ENCODE measurements at regions not wholly inside any gene's neighbourhood (a gene's known extent, or its start where the extent isn't known, plus 50 kb on each side); places are given as distances from the start of the nearest gene placed in this dataset.

DNA sequence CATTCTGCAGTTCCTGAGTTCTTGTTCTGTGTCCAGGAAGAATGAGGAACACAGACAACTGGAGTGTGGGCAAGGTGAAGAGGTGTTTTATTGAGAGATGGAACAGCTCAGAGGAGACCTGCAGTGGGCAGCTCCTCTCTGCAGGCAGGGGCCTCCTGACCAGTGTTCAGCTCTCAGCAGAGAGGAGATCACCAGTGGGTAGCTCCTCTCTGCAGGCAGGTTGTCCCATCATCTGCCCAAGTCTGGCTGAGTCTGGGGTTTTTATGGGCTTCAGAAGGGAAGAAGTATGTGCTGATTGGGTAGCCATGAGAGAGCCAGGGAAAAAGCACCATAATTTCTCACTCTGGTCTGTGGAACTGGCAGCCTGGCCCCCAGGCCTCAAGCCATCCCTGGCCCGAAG is 56.0 kb upstream of the RASGEF1B start:
- no peak overlapping the region for H3K4me3 ChIP-seq (ENCODE audit: low read depth, low read length)
- TF ChIP-seq CTCF (IDR thresholded peaks at IDR 0.05; ENCODE audit: borderline replicate concordance, insufficient read depth, low read depth, low read length), result no peak

- no peak for TF ChIP-seq CTCF (IDR thresholded peaks at IDR 0.05; ENCODE audit: borderline replicate concordance, insufficient read depth, low read depth, low read length)
- no peak overlapping the region for H3K4me3 ChIP-seq (ENCODE audit: low read depth, low read length)
Observed at GRCh38 chr4:81527115-81527514, 55.4 kb upstream of the RASGEF1B start.

DNA sequence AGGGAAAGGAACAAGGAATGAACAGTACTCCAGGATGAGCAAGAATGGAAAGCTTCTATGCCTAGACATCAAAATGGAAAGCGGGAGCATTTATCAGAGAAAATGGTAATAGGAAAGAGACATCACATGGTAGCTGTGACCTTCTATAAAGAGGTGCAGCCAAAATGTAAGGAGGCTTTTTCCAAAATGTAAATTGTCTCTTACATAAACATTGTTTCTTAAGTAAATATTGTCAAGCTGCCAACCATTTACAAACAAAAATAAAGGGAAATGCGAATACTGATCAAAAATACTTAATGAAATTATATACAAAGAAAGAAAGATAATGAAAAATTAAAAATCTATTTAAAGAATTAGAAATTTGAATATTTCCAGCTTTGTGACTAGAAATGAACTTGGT is 55.0 kb upstream of the RASGEF1B start:
- no peak for TF ChIP-seq CTCF (IDR thresholded peaks at IDR 0.05; ENCODE audit: borderline replicate concordance, insufficient read depth, low read depth, low read length)

GRCh38 chr4:81523672-81524327 is 52.1 kb upstream of the RASGEF1B start:
- TF ChIP-seq CTCF (IDR thresholded peaks at IDR 0.05; ENCODE audit: borderline replicate concordance, insufficient read depth, low read depth, low read length), result no peak

More for the DNA sequence above, 55.0 kb upstream of the RASGEF1B start:
- no peak overlapping the region for H3K4me3 ChIP-seq (ENCODE audit: low read depth, low read length)

GRCh38 chr4:81522711-81523110 is 51.0 kb upstream of the RASGEF1B start:
- TF ChIP-seq CTCF (IDR thresholded peaks at IDR 0.05; ENCODE audit: borderline replicate concordance, insufficient read depth, low read depth, low read length), result no peak
- H3K4me3 ChIP-seq (ENCODE audit: low read depth, low read length), result no peak overlapping the region

More at GRCh38 chr4:81523672-81524327, 52.1 kb upstream of the RASGEF1B start:
- H3K4me3 ChIP-seq (ENCODE audit: low read depth, low read length), result no peak overlapping the region

DNA sequence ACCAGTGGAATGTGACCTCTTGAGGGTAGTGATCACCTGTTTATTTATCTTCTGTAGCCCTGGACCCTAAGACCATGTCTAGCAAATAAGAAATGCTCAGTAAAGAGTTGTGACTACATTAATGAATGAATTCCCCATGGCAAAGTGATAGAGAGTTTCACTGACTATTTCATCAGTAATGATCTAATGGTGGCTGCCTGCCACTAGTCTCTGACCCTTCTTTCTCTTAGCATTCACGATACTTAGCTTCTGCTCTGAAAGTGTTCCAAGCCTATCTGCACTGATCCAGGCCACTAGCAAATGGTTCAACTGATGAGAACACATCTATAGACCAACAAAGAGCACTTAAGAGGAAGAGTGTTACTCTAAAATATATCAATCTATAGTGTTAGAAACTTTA is 50.0 kb upstream of the RASGEF1B start:
- no peak overlapping the region for H3K4me3 ChIP-seq (ENCODE audit: low read depth, low read length)
- TF ChIP-seq CTCF (IDR thresholded peaks at IDR 0.05; ENCODE audit: borderline replicate concordance, insufficient read depth, low read depth, low read length), result no peak
